A549 (cell line): ENCODE measurements at regions not wholly inside any gene's neighbourhood (a gene's known extent, or its start where the extent isn't known, plus 50 kb on each side); places are given as distances from the start of the nearest gene placed in this dataset.

ENCODE experiments used
- HOXB5 ChIP-seq: fragments of 250-450 bp; sonication (Bioruptor Pico); IDR thresholded peaks from 2 replicates; pipeline ENCODE4 v1.5.0; 2020; ENCODE audit warnings: mild to moderate bottlenecking, moderate library complexity
- JUN ChIP-seq, 2 experiments: fragments of >200 bp; sonication (Bioruptor Twin); formaldehyde crosslinking; IDR thresholded peaks; 2 replicates in 1 of 2; 3 replicates in 1 of 2; pipeline ENCODE4 v1.6.1; 2016 to 2017
- MAZ ChIP-seq: fragments of 150-350 bp; IDR thresholded peaks from 2 replicates; pipeline ENCODE4 v1.6.1; 2014; ENCODE audit warnings: antibody characterized with exemption, low read depth, low read length, borderline replicate concordance
- POLR2A ChIP-seq: IDR thresholded peaks from 2 replicates; pipeline ENCODE4 v1.6.1; 2012; ENCODE audit warnings: mild to moderate bottlenecking, low read length
- POLR2AphosphoS2 ChIP-seq: conservative IDR thresholded peaks from 2 replicates; pipeline ENCODE4 v1.6.1; 2012; ENCODE audit warnings: low read length, improper control_type of control experiment, inconsistent platforms
- RCOR1 ChIP-seq: fragments of 150-350 bp; IDR thresholded peaks from 2 replicates; pipeline ENCODE4 v1.6.1; 2014; ENCODE audit warnings: antibody characterized with exemption, low read length, low read depth
- RNF2 ChIP-seq: fragments of 200-600 bp; sonication (generic); IDR thresholded peaks from 2 replicates; pipeline ENCODE4 v1.6.1; 2016; ENCODE audit warnings: low read depth, mild to moderate bottlenecking, antibody characterized with exemption, moderate library complexity, borderline replicate concordance
- TF ChIP-seq, protein P1 (sequence below): fragments of >200 bp; sonication (Bioruptor Twin); formaldehyde crosslinking; IDR thresholded peaks from 3 replicates; pipeline ENCODE4 v1.5.1; 2016
- TF ChIP-seq, protein P2 (sequence below): fragments of 200-600 bp; sonication (generic); IDR thresholded peaks from 2 replicates; pipeline ENCODE4 v1.6.1; 2016; ENCODE audit warnings: antibody characterized with exemption, mild to moderate bottlenecking, moderate library complexity

DNA sequence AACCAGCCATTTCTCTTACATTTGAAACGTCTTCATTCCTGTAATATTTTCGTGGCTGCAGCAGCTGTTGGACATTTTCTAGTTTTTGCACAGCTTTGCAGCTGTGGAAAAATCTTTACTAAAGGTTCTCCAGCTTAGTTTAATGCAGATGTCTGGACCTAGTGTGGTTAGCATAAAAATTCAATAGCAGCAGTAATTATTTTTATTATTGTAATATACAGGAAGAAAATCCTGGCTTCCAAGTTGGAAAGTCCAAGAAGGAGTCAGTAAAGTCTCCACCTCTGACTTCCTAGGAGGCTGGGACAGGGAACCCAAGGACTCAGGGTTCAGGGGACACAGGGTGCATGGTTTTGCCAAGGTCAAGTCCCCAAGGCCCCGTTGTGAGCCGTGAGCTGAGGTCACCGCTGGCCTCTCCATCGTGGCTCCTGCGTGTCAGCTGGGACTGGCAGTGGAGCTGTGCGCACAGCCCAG, 230.6 kb downstream of the FNDC1 start:
- TF ChIP-seq POLR2A, result no peak
- no peak for TF ChIP-seq HOXB5 (CRISPR knock-in tag)
- TF ChIP-seq, protein P1, sequence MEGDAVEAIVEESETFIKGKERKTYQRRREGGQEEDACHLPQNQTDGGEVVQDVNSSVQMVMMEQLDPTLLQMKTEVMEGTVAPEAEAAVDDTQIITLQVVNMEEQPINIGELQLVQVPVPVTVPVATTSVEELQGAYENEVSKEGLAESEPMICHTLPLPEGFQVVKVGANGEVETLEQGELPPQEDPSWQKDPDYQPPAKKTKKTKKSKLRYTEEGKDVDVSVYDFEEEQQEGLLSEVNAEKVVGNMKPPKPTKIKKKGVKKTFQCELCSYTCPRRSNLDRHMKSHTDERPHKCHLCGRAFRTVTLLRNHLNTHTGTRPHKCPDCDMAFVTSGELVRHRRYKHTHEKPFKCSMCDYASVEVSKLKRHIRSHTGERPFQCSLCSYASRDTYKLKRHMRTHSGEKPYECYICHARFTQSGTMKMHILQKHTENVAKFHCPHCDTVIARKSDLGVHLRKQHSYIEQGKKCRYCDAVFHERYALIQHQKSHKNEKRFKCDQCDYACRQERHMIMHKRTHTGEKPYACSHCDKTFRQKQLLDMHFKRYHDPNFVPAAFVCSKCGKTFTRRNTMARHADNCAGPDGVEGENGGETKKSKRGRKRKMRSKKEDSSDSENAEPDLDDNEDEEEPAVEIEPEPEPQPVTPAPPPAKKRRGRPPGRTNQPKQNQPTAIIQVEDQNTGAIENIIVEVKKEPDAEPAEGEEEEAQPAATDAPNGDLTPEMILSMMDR, result no peak
- no peak for TF ChIP-seq JUN (IDR thresholded peaks at IDR 0.05)
- TF ChIP-seq POLR2AphosphoS2, result no peak
- TF ChIP-seq, protein P2, sequence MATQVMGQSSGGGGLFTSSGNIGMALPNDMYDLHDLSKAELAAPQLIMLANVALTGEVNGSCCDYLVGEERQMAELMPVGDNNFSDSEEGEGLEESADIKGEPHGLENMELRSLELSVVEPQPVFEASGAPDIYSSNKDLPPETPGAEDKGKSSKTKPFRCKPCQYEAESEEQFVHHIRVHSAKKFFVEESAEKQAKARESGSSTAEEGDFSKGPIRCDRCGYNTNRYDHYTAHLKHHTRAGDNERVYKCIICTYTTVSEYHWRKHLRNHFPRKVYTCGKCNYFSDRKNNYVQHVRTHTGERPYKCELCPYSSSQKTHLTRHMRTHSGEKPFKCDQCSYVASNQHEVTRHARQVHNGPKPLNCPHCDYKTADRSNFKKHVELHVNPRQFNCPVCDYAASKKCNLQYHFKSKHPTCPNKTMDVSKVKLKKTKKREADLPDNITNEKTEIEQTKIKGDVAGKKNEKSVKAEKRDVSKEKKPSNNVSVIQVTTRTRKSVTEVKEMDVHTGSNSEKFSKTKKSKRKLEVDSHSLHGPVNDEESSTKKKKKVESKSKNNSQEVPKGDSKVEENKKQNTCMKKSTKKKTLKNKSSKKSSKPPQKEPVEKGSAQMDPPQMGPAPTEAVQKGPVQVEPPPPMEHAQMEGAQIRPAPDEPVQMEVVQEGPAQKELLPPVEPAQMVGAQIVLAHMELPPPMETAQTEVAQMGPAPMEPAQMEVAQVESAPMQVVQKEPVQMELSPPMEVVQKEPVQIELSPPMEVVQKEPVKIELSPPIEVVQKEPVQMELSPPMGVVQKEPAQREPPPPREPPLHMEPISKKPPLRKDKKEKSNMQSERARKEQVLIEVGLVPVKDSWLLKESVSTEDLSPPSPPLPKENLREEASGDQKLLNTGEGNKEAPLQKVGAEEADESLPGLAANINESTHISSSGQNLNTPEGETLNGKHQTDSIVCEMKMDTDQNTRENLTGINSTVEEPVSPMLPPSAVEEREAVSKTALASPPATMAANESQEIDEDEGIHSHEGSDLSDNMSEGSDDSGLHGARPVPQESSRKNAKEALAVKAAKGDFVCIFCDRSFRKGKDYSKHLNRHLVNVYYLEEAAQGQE, result no peak
- no peak for TF ChIP-seq RNF2
- no peak for TF ChIP-seq RCOR1
- no peak for TF ChIP-seq MAZ
